Mammary epithelial cell (primary cell): ENCODE measurements at regions not wholly inside any gene's neighbourhood (a gene's known extent, or its start where the extent isn't known, plus 50 kb on each side); places are given as distances from the start of the nearest gene placed in this dataset.

Source experiments
- EZH2 ChIP-seq: IDR thresholded peaks from 2 replicates; pipeline ENCODE4 v1.6.1; 2012; ENCODE audit warnings: low read length, inconsistent platforms, borderline replicate concordance
- TF ChIP-seq, protein P1 (sequence below), 2 donors: IDR thresholded peaks in 1 of 2; conservative IDR thresholded peaks in 1 of 2; 2 replicates each; pipeline ENCODE4 v1.5.1; 2011 to 2012; ENCODE audit warnings: inconsistent platforms in 2 of 2, low read length in 2 of 2, mild to moderate bottlenecking in 2 of 2, control low read depth in 1 of 2, low read depth in 1 of 2; ENCODE audit not compliant: insufficient read depth in 1 of 2; ENCODE audit errors: extremely low read depth in 1 of 2

DNA sequence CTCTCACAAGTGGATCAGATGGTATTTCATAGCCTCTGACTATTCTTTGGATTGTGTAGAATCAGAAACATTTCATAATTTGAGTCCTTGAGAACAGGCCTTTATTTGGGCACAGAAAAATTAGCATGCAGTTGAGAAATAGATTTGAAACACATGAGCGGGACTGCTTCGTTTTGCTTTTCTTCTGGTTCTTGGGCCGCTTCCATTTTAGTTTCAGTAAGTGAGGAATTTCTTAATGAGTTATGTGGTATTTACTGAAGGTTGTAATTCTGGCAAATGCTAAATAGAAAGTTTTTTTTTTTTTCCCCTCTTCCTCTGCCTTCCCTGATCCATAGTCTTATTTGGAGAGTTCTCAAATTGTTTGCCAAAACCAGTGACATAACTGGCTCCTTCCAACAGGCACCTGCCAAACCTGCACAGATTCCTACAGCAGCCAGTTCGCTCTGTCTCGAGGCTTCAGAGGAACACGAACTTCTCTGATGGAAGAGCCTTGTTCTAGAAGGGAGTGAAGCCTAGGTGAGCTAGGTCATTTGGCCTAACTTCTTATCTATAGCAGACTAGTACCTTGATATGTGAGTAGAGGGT, 71.2 kb upstream of the SLC28A3 start:
- TF ChIP-seq, protein P1, sequence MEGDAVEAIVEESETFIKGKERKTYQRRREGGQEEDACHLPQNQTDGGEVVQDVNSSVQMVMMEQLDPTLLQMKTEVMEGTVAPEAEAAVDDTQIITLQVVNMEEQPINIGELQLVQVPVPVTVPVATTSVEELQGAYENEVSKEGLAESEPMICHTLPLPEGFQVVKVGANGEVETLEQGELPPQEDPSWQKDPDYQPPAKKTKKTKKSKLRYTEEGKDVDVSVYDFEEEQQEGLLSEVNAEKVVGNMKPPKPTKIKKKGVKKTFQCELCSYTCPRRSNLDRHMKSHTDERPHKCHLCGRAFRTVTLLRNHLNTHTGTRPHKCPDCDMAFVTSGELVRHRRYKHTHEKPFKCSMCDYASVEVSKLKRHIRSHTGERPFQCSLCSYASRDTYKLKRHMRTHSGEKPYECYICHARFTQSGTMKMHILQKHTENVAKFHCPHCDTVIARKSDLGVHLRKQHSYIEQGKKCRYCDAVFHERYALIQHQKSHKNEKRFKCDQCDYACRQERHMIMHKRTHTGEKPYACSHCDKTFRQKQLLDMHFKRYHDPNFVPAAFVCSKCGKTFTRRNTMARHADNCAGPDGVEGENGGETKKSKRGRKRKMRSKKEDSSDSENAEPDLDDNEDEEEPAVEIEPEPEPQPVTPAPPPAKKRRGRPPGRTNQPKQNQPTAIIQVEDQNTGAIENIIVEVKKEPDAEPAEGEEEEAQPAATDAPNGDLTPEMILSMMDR (conservative IDR thresholded peaks at IDR 0.05 in 1 of 2, IDR thresholded peaks at IDR 0.05 in 1 of 2; ENCODE audit: extremely low read depth in 1 of 2, insufficient read depth in 1 of 2, low read depth in 1 of 2, low read length in 2 of 2): no peak
- TF ChIP-seq EZH2: no peak
